H1 (cell line): ENCODE measurements at regions not wholly inside any gene's neighbourhood (a gene's known extent, or its start where the extent isn't known, plus 50 kb on each side); places are given as distances from the start of the nearest gene placed in this dataset.

Experiments
- CTCF ChIA-PET: fragments of 300-600 bp; sonication (Branson Sonifier 250); formaldehyde crosslinking; loops from one replicate; lab custom pipeline; 2021; ENCODE audit not compliant: partially characterized antibody; lab: Charles Lee
- POLR2A ChIA-PET: fragments of 300-600 bp; sonication (Branson Sonifier 250); formaldehyde crosslinking; loops from one replicate; lab custom pipeline; 2021; ENCODE audit warnings: inconsistent platforms; ENCODE audit not compliant: partially characterized antibody; lab: Charles Lee
- DNase-seq, 2 experiments: peaks; one replicate each; pipeline versions ENCODE4 v3.0.0 to v3.0.0-alpha.2; 2010 to 2022; ENCODE audit warnings: low spot score in 2 of 2, low read depth in 1 of 2, mixed read lengths in 1 of 2
- FAIRE-seq: peaks from 2 replicates; lab custom pipeline; 2011; peaks lifted over from hg19 to GRCh38; lab: Jason Lieb, UNC
- H2AFZ ChIP-seq: 2 replicates; pipeline ENCODE4 v1.8.1; 2012; ENCODE audit warnings: low read length, inconsistent platforms
- H2AK5ac ChIP-seq: 2 replicates; pipeline ENCODE4 v1.6.1; 2013; ENCODE audit warnings: low read depth, low read length
- H2BK120ac ChIP-seq: replicated peaks from 2 replicates; pipeline ENCODE3; 2013; ENCODE audit warnings: low read depth, low read length, inconsistent platforms
- H2BK12ac ChIP-seq: 2 replicates; pipeline ENCODE4 v1.6.1; 2013; ENCODE audit warnings: low read depth, low read length
- H2BK15ac ChIP-seq: 2 replicates; pipeline ENCODE4 v1.6.1; 2013; ENCODE audit warnings: low read length
- H2BK20ac ChIP-seq: 2 replicates; pipeline ENCODE4 v1.6.1; 2013; ENCODE audit warnings: low read length
- H2BK5ac ChIP-seq: 2 replicates; pipeline ENCODE4 v1.6.1; 2013; ENCODE audit warnings: low read depth, low read length
- H3K14ac ChIP-seq: 2 replicates; pipeline ENCODE4 v1.6.1; 2013; ENCODE audit warnings: inconsistent platforms; ENCODE audit not compliant: insufficient read length
- H3K18ac ChIP-seq: 2 replicates; pipeline ENCODE4 v1.6.1; 2013; ENCODE audit warnings: low read length; ENCODE audit errors: extremely low read depth
- H3K23ac ChIP-seq: 2 replicates; pipeline ENCODE4 v1.6.1; 2013; ENCODE audit warnings: inconsistent platforms; ENCODE audit not compliant: insufficient read length
- H3K23me2 ChIP-seq: 2 replicates; pipeline ENCODE4 v1.6.1; 2013; ENCODE audit warnings: low read depth, low read length
- H3K27ac ChIP-seq: 2 replicates; pipeline ENCODE4 v1.6.1; 2011; ENCODE audit warnings: low read depth, low read length, inconsistent platforms
- H3K27me3 ChIP-seq, 4 experiments: replicated peaks in 1 of 4; 1 replicate in 1 of 4; 2 replicates in 3 of 4; pipeline versions ENCODE4 v1.6.1 to v1.8.1; 2011 to 2013; ENCODE audit warnings: low read length in 3 of 4, mild to moderate bottlenecking in 3 of 4, inconsistent platforms in 2 of 4, mixed read lengths in 2 of 4, moderate library complexity in 1 of 4; ENCODE audit not compliant: control insufficient read depth in 3 of 4, insufficient read depth in 3 of 4; ENCODE audit errors: extremely low read depth in 1 of 4
- H3K36me3 ChIP-seq, 4 experiments: 2 replicates each; pipeline versions ENCODE4 v1.6.1 to v1.8.1; 2011 to 2013; ENCODE audit warnings: mild to moderate bottlenecking in 4 of 4, low read length in 3 of 4, moderate library complexity in 2 of 4, control low read depth in 1 of 4, inconsistent platforms in 1 of 4; ENCODE audit not compliant: insufficient read depth in 4 of 4, control insufficient read depth in 2 of 4
- H3K4ac ChIP-seq: replicated peaks from 2 replicates; pipeline ENCODE3; 2013; ENCODE audit warnings: low read length, low read depth, mixed read lengths, inconsistent platforms; ENCODE audit not compliant: insufficient read length
- H3K4me1 ChIP-seq, 4 experiments: replicated peaks in 1 of 4; 1 replicate in 1 of 4; 2 replicates in 3 of 4; pipeline versions ENCODE4 v1.6.1 to v1.8.1; 2011 to 2013; ENCODE audit warnings: low read length in 3 of 4, inconsistent platforms in 2 of 4, mixed read lengths in 1 of 4; ENCODE audit not compliant: insufficient read depth in 4 of 4, control insufficient read depth in 3 of 4
- H3K4me2 ChIP-seq, 2 experiments: 2 replicates each; pipeline versions ENCODE4 v1.6.1 to v1.8.1; 2011 to 2013; ENCODE audit warnings: low read depth in 2 of 2, low read length in 2 of 2, control low read depth in 1 of 2, inconsistent platforms in 1 of 2, mild to moderate bottlenecking in 1 of 2; ENCODE audit not compliant: insufficient read depth in 1 of 2
- H3K4me3 ChIP-seq, 4 experiments: fragments of 200-600, 300-600 bp in 1 of 4; sonication (generic), shearing (Covaris generic), sonication (Bioruptor Twin) in 1 of 4; 2 replicates each; pipeline versions ENCODE4 v1.5.1 to v1.8.1; 2011 to 2016; ENCODE audit warnings: low read length in 4 of 4, low read depth in 3 of 4, control low read depth in 2 of 4, inconsistent platforms in 2 of 4, mild to moderate bottlenecking in 2 of 4, mixed read lengths in 1 of 4, moderate library complexity in 1 of 4; ENCODE audit not compliant: insufficient read depth in 2 of 4; ENCODE audit errors: extremely low read depth in 1 of 4
- H3K56ac ChIP-seq: replicated peaks from 2 replicates; pipeline ENCODE3; 2013; ENCODE audit warnings: low read depth, mild to moderate bottlenecking, mixed read lengths, low read length, inconsistent platforms; ENCODE audit not compliant: insufficient read length
- H3K79me1 ChIP-seq: 2 replicates; pipeline ENCODE4 v1.6.1; 2013; ENCODE audit warnings: low read depth, low read length, control low read depth
- H3K79me2 ChIP-seq, 2 experiments: 2 replicates each; pipeline versions ENCODE4 v1.6.1 to v1.8.1; 2012 to 2013; ENCODE audit warnings: low read length in 2 of 2, mild to moderate bottlenecking in 2 of 2, inconsistent platforms in 1 of 2; ENCODE audit not compliant: insufficient read depth in 2 of 2, control insufficient read depth in 1 of 2
- H3K9ac ChIP-seq, 4 experiments: replicated peaks in 1 of 4; 1 replicate in 1 of 4; 2 replicates in 3 of 4; pipeline versions ENCODE4 v1.6.1 to v1.8.1; 2011 to 2013; ENCODE audit warnings: low read depth in 3 of 4, low read length in 3 of 4, control low read depth in 2 of 4, mild to moderate bottlenecking in 2 of 4, moderate library complexity in 2 of 4, inconsistent platforms in 1 of 4; ENCODE audit errors: extremely low read depth in 1 of 4
- H3K9me3 ChIP-seq, 2 experiments: 2 replicates each; pipeline versions ENCODE4 v1.6.1 to v1.8.1; 2012 to 2013; ENCODE audit warnings: mild to moderate bottlenecking in 2 of 2, moderate library complexity in 2 of 2, control low read depth in 1 of 2, inconsistent platforms in 1 of 2, low read depth in 1 of 2, low read length in 1 of 2, mixed read lengths in 1 of 2; ENCODE audit not compliant: insufficient read depth in 2 of 2
- H4K20me1 ChIP-seq, 2 experiments: replicated peaks in 1 of 2; 2 replicates each; pipeline versions ENCODE3 to v1.8.1; 2011 to 2013; ENCODE audit warnings: inconsistent platforms in 2 of 2, low read length in 2 of 2, mild to moderate bottlenecking in 1 of 2; ENCODE audit not compliant: insufficient read depth in 2 of 2, control insufficient read depth in 1 of 2
- H4K5ac ChIP-seq: 2 replicates; pipeline ENCODE4 v1.6.1; 2013; ENCODE audit warnings: low read length, low read depth, mixed read lengths, inconsistent platforms; ENCODE audit not compliant: insufficient read length
- H4K8ac ChIP-seq: 2 replicates; pipeline ENCODE4 v1.8.0; 2013; ENCODE audit warnings: mild to moderate bottlenecking, moderate library complexity, low read length, inconsistent platforms; ENCODE audit not compliant: insufficient read depth; ENCODE audit errors: extremely low read depth
- H4K91ac ChIP-seq: replicated peaks from 2 replicates; pipeline ENCODE3; 2013; ENCODE audit warnings: low read length, mixed read lengths, inconsistent platforms; ENCODE audit not compliant: insufficient read length
- BCL11A ChIP-seq, 2 experiments: IDR thresholded peaks; one replicate each; pipeline ENCODE4 v1.6.1; 2011; ENCODE audit warnings: low read depth in 2 of 2, low read length in 2 of 2, mild to moderate bottlenecking in 2 of 2
- CEBPB ChIP-seq: IDR thresholded peaks from 2 replicates; pipeline ENCODE4 v1.6.1; 2012; ENCODE audit warnings: low read depth, low read length
- CTBP2 ChIP-seq: IDR thresholded peaks from 2 replicates; pipeline ENCODE4 v1.7.0; 2011; ENCODE audit warnings: borderline replicate concordance, mild to moderate bottlenecking, moderate library complexity, mixed read lengths, low read length; ENCODE audit not compliant: insufficient read depth, insufficient read length
- CTCF ChIP-seq, 3 experiments: IDR thresholded peaks; 1 replicate in 2 of 3; 2 replicates in 1 of 3; pipeline versions ENCODE4 v1.5.1 to v1.6.1; 2011; ENCODE audit warnings: low read length in 3 of 3, mild to moderate bottlenecking in 3 of 3, inconsistent platforms in 2 of 3, low read depth in 1 of 3, moderate library complexity in 1 of 3; ENCODE audit not compliant: insufficient read depth in 1 of 3; ENCODE audit errors: control extremely low read depth in 1 of 3
- HDAC2 ChIP-seq, 2 experiments: fragments of 300-600 bp in 1 of 2; sonication (generic) in 1 of 2; IDR thresholded peaks; 2 replicates each; pipeline ENCODE4 v1.6.1; 2011 to 2012; ENCODE audit warnings: low read depth in 2 of 2, low read length in 2 of 2, mild to moderate bottlenecking in 2 of 2, moderate library complexity in 2 of 2, borderline replicate concordance in 1 of 2, inconsistent platforms in 1 of 2
- KDM1A ChIP-seq: fragments of 200-600, 300-600 bp; sonication (generic); IDR thresholded peaks from 2 replicates; pipeline ENCODE4 v1.7.1; 2016; ENCODE audit warnings: mild to moderate bottlenecking, low read length, borderline replicate concordance
- NANOG ChIP-seq: IDR thresholded peaks from 2 replicates; pipeline ENCODE4 v1.6.1; 2011; ENCODE audit warnings: low read length, low read depth, mild to moderate bottlenecking, inconsistent platforms; ENCODE audit not compliant: insufficient read depth, poor library complexity, severe bottlenecking
- RFX5 ChIP-seq: IDR thresholded peaks from 2 replicates; pipeline ENCODE4 v1.6.1; 2011; ENCODE audit warnings: low read depth, low read length, improper control_type of control experiment, borderline replicate concordance
- SP2 ChIP-seq: IDR thresholded peaks from 2 replicates; pipeline ENCODE4 v1.6.1; 2012; ENCODE audit warnings: mild to moderate bottlenecking, low read length, inconsistent platforms
- SRF ChIP-seq: IDR thresholded peaks from 2 replicates; pipeline ENCODE4 v1.6.1; 2011; ENCODE audit warnings: mild to moderate bottlenecking, low read depth, low read length, moderate library complexity
- WGBS, 2 experiments: shearing (Covaris generic) in 1 of 2; methylation state at CpG; one replicate each; pipeline versions ENCODE4 v1.1.6 to v1.1.7; 2013 to 2015; ENCODE audit warnings: low lambda C conversion rate in 2 of 2, mixed read lengths in 2 of 2, inconsistent platforms in 1 of 2, low coverage in 1 of 2, missing lambda C conversion rate in 1 of 2; ENCODE audit not compliant: insufficient replicate concordance in 2 of 2, insufficient coverage in 1 of 2, insufficient read length in 1 of 2; ENCODE audit errors: extremely low coverage in 1 of 2, missing lambda C conversion rate in 1 of 2; 5-methylcytosine and 5-hydroxymethylcytosine counted together

GRCh38 chr4:177671845-177672244 is 229.6 kb upstream of the AGA start:
- 88% methylated on average over 2 of the region's 2 CpGs; no CpG with 5 or more reads in 1 of the 2 experiments for WGBS, 2 experiments
- no peak overlapping the region for H2BK120ac ChIP-seq
- H2BK20ac ChIP-seq, result no peak overlapping the region
- TF ChIP-seq CTBP2 (no peak), CTCF (IDR thresholded peaks at IDR 0.05; ENCODE audit: control extremely low read depth in 1 of 3, insufficient read depth in 1 of 3, low read depth in 1 of 3, low read length in 3 of 3) (no peak), RFX5 (no peak), HDAC2 (IDR thresholded peaks at IDR 0.05; ENCODE audit: borderline replicate concordance in 1 of 2, low read depth in 2 of 2, low read length in 2 of 2) (no peak), CEBPB (no peak), NANOG (no peak), BCL11A (IDR thresholded peaks at IDR 0.05; ENCODE audit: low read depth in 2 of 2, low read length in 2 of 2) (no peak), SP2 (no peak), KDM1A (no peak), SRF (no peak)
- H3K4me1 ChIP-seq, result no peaks in the 10 kb centered on the region
- no peak overlapping the region for H2BK12ac ChIP-seq
- H3K4me3 ChIP-seq, result no peak overlapping the region
- no peaks in the 10 kb centered on the region for H3K9me3 ChIP-seq
- no peak overlapping the region for H3K9ac ChIP-seq
- POLR2A ChIA-PET, result no interaction called here
- H2AK5ac ChIP-seq, result no peak overlapping the region
- no peaks in the 10 kb centered on the region; the same call in 1 of the 2 replicates for H3K23me2 ChIP-seq
- no peaks in the 10 kb centered on the region for H4K20me1 ChIP-seq
- no peak overlapping the region for H4K91ac ChIP-seq
- H3K4me2 ChIP-seq, result no peak overlapping the region
- CTCF ChIA-PET, result no interaction called here
- no peaks in the 10 kb centered on the region for H3K79me2 ChIP-seq
- H3K56ac ChIP-seq, result no peak overlapping the region
- no peak overlapping the region for H2AFZ ChIP-seq
- no peaks in the 10 kb centered on the region for H3K27me3 ChIP-seq
- H4K8ac ChIP-seq, result no peak overlapping the region
- no peaks in the 10 kb centered on the region for H3K36me3 ChIP-seq
- DNase-seq, result no peak
- no peak overlapping the region for H3K18ac ChIP-seq
- FAIRE-seq, result no peak
- no peak overlapping the region for H3K27ac ChIP-seq
- no peak overlapping the region for H2BK15ac ChIP-seq
- no peaks in the 10 kb centered on the region for H3K79me1 ChIP-seq
- H4K5ac ChIP-seq, result no peak overlapping the region
- no peak overlapping the region for H2BK5ac ChIP-seq
- no peak overlapping the region for H3K23ac ChIP-seq
- no peak overlapping the region for H3K14ac ChIP-seq
- no peak overlapping the region for H3K4ac ChIP-seq
